Transverse colon (tissue), 4 donors: ENCODE measurements at regions not wholly inside any gene's neighbourhood (a gene's known extent, or its start where the extent isn't known, plus 50 kb on each side); places are given as distances from the start of the nearest gene placed in this dataset.

ENCODE experiments used
- DNase-seq: peaks from one replicate; pipeline ENCODE4 v3.0.0-alpha.2; 2019
- H3K27ac ChIP-seq, 4 donors: fragments of 200-600 bp; sonication (generic); 2 replicates each; pipeline ENCODE4 v1.5.1; 2016 to 2018; ENCODE audit warnings: inconsistent platforms in 4 of 4
- H3K27me3 ChIP-seq: fragments of 200-600 bp; sonication (generic); 2 replicates; pipeline ENCODE4 v1.5.1; 2017; ENCODE audit warnings: inconsistent platforms
- H3K36me3 ChIP-seq, 4 donors: fragments of 200-600 bp; sonication (generic); 2 replicates each; pipeline ENCODE4 v1.5.1; 2017 to 2019; ENCODE audit warnings: inconsistent platforms in 4 of 4
- H3K4me1 ChIP-seq, 4 donors: fragments of 200-600 bp; sonication (generic); 2 replicates each; pipeline ENCODE4 v1.5.1; 2017 to 2020; ENCODE audit warnings: inconsistent platforms in 4 of 4
- H3K4me3 ChIP-seq, 4 donors: fragments of 200-600 bp; sonication (generic); 1 replicate in 1 of 4; 2 replicates in 3 of 4; pipeline versions ENCODE4 v1.5.1 to v1.6.1; 2017 to 2019; ENCODE audit warnings: inconsistent platforms in 4 of 4
- H3K9me3 ChIP-seq, 2 donors: fragments of 200-600 bp; sonication (generic); 2 replicates each; pipeline ENCODE4 v1.5.1; 2017 to 2019; ENCODE audit warnings: inconsistent platforms in 2 of 2
- CTCF ChIP-seq, 5 experiments: fragments of 200-600 bp in 3 of 5; fragments of 450-650 bp in 2 of 5; sonication (generic) in 3 of 5; IDR thresholded peaks; 1 replicate in 2 of 5; 2 replicates in 3 of 5; pipeline ENCODE4 v1.5.1; 2016 to 2017; ENCODE audit warnings: antibody characterized with exemption in 5 of 5, inconsistent platforms in 3 of 5, mild to moderate bottlenecking in 2 of 5, moderate library complexity in 1 of 5
- EP300 ChIP-seq: sonication (generic); formaldehyde crosslinking; IDR thresholded peaks from one replicate; pipeline ENCODE4 v1.6.1; 2017; ENCODE audit warnings: antibody characterized with exemption, low read depth
- POLR2A ChIP-seq: fragments of 450-650 bp; IDR thresholded peaks from one replicate; pipeline ENCODE4 v1.6.1; 2016; ENCODE audit warnings: antibody characterized with exemption, mild to moderate bottlenecking, moderate library complexity
- POLR2AphosphoS5 ChIP-seq, 3 donors: sonication (generic); formaldehyde crosslinking; IDR thresholded peaks; one replicate each; pipeline ENCODE4 v1.6.1; 2016; ENCODE audit warnings: antibody characterized with exemption in 3 of 3
- WGBS, 2 donors: methylation state at CpG; one replicate each; pipeline ENCODE4 v1.1.5; 2018; ENCODE audit warnings: low coverage in 1 of 2; 5-methylcytosine and 5-hydroxymethylcytosine counted together
- in situ Hi-C, 4 donors: fragments of 200-750 bp; cut with MboI; loops; one replicate each; pipeline versions ENCODE4 v1.15.0 to v1.15.1; 2017; ENCODE audit warnings: low sequenced_read_pairs in 3 of 4, low pct_ligation_motif_present in 1 of 4, low pct_unique_long_range_greater_than_20kb in 1 of 4
- intact Hi-C: fragments of 100-400 bp; cut with DNase I; formaldehyde crosslinking; loops from one replicate; pipeline ENCODE4 v1.15.1; 2023; ENCODE audit warnings: low total_unique reads

GRCh38 chr2:147660680-147661079 is 184.1 kb upstream of the ACVR2A start:
- Histone ChIP-seq H3K27me3 (no peaks in the 10 kb centered on the region), H3K36me3 (no peaks in the 10 kb centered on the region), H3K4me3 (no peak overlapping the region), H3K4me1 (no peaks in the 10 kb centered on the region), H3K27ac (no peak overlapping the region), H3K9me3 (no peaks in the 10 kb centered on the region)
- 86 to 100% methylated on average over 2 of the region's 2 CpGs for WGBS, 2 donors
- no peak for TF ChIP-seq CTCF (IDR thresholded peaks at IDR 0.05)
- TF ChIP-seq POLR2A = no peak
- no peak for TF ChIP-seq EP300
- no peak for TF ChIP-seq POLR2AphosphoS5 (IDR thresholded peaks at IDR 0.05)
- intact Hi-C loops = no loop called here
- in situ Hi-C loops = no loop called here
- no peak for DNase-seq

- Histone ChIP-seq H3K4me3 (no peak overlapping the region), H3K27me3 (no peaks in the 10 kb centered on the region), H3K9me3 (no peaks in the 10 kb centered on the region), H3K27ac (no peak overlapping the region), H3K36me3 (no peaks in the 10 kb centered on the region), H3K4me1 (no peaks in the 10 kb centered on the region)
- DNase-seq = no peak
- in situ Hi-C loops = no loop called here
- intact Hi-C loops = no loop called here
- TF ChIP-seq POLR2A (no peak), CTCF (IDR thresholded peaks at IDR 0.05) (no peak), POLR2AphosphoS5 (IDR thresholded peaks at IDR 0.05) (no peak), EP300 (no peak)
- 47 to 75% methylated on average over 1 of the region's 1 CpG for WGBS, 2 donors
Observed at GRCh38 chr2:147659051-147659450, 185.8 kb upstream of the ACVR2A start.

GRCh38 chr2:147657086-147658000 is 187.5 kb upstream of the ACVR2A start:
- WGBS, 2 donors = 78% methylated on average over 2 of the region's 2 CpGs; no CpG with 5 or more reads in 1 of the 2 donors
- intact Hi-C loops = no loop called here
- no peak overlapping the region for H3K27ac ChIP-seq
- in situ Hi-C loops = no loop called here
- no peaks in the 10 kb centered on the region for H3K9me3 ChIP-seq
- no peaks in the 10 kb centered on the region for H3K36me3 ChIP-seq
- no peak overlapping the region for H3K4me3 ChIP-seq
- H3K27me3 ChIP-seq = no peaks in the 10 kb centered on the region
- TF ChIP-seq POLR2A (no peak), POLR2AphosphoS5 (IDR thresholded peaks at IDR 0.05) (no peak), EP300 (no peak), CTCF (IDR thresholded peaks at IDR 0.05) (no peak)
- H3K4me1 ChIP-seq = no peaks in the 10 kb centered on the region
- no peak for DNase-seq

GRCh38 chr2:147649998-147650397 is 194.8 kb upstream of the ACVR2A start:
- H3K36me3 ChIP-seq = no peaks in the 10 kb centered on the region
- no peaks in the 10 kb centered on the region for H3K9me3 ChIP-seq
- TF ChIP-seq EP300 (no peak), CTCF (IDR thresholded peaks at IDR 0.05) (no peak), POLR2A (no peak), POLR2AphosphoS5 (IDR thresholded peaks at IDR 0.05) (no peak)
- peaks cover 0 to 5% (median 0%) of the 10 kb centered on the region in 4 donors for H3K4me1 ChIP-seq
- in situ Hi-C loops (loop anchor here in 1 of 4 donors (25.0 kb wide), 1 partner anchor 913 kb away; no protein-coding TSS in a partner anchor), intact Hi-C loops (no loop called here)
- H3K4me3 ChIP-seq = no peak overlapping the region
- DNase-seq = no peak
- no peaks in the 10 kb centered on the region for H3K27me3 ChIP-seq
- no peak overlapping the region for H3K27ac ChIP-seq
- WGBS, 2 donors = 85 to 90% methylated on average over 2 to 6 of the region's 6 CpGs
